GM23248 (cell line): ENCODE measurements at regions not wholly inside any gene's neighbourhood (a gene's known extent, or its start where the extent isn't known, plus 50 kb on each side); places are given as distances from the start of the nearest gene placed in this dataset.
"Not testable (repeated sequence)": the region's sequence is repeated elsewhere in the genome, so short reads cannot be mapped to it uniquely, and the experiment has no call there.

Experiments used
- EZH2 ChIP-seq: fragments of 200-600 bp; sonication (generic); IDR thresholded peaks from 2 replicates; pipeline ENCODE4 v1.6.1; 2018; ENCODE audit warnings: antibody characterized with exemption, mild to moderate bottlenecking; ENCODE audit not compliant: insufficient read depth, poor library complexity, severe bottlenecking
- EZH2phosphoT487 ChIP-seq: fragments of 200-600 bp; sonication (generic); IDR thresholded peaks from 2 replicates; pipeline ENCODE4 v1.6.1; 2018; ENCODE audit warnings: antibody characterized with exemption, moderate library complexity, mild to moderate bottlenecking, low read depth; ENCODE audit not compliant: insufficient read depth

GRCh38 chr5:40438646-40439045 is 241.1 kb upstream of the PTGER4 start:
- not testable (repeated sequence) for TF ChIP-seq EZH2, EZH2phosphoT487
